HG03342 (cell line): ENCODE measurements at regions not wholly inside any gene's neighbourhood (a gene's known extent, or its start where the extent isn't known, plus 50 kb on each side); places are given as distances from the start of the nearest gene placed in this dataset.
"Not testable (repeated sequence)": the region's sequence is repeated elsewhere in the genome, so short reads cannot be mapped to it uniquely, and the experiment has no call there.

Experiments
- ATAC-seq: cut with Tn5 transposase; IDR thresholded peaks from one replicate; pipeline ENCODE4 v1.9.1; 2021; ENCODE audit warnings: mild to moderate bottlenecking, moderate library complexity; ENCODE audit not compliant: unreplicated experiment

GRCh38 chr5:135279328-135279727, 119.7 kb downstream of the MACROH2A1 start:
- ATAC-seq: no peak

GRCh38 chr5:135276151-135276550, 122.9 kb downstream of the MACROH2A1 start:
- ATAC-seq: no peak

DNA sequence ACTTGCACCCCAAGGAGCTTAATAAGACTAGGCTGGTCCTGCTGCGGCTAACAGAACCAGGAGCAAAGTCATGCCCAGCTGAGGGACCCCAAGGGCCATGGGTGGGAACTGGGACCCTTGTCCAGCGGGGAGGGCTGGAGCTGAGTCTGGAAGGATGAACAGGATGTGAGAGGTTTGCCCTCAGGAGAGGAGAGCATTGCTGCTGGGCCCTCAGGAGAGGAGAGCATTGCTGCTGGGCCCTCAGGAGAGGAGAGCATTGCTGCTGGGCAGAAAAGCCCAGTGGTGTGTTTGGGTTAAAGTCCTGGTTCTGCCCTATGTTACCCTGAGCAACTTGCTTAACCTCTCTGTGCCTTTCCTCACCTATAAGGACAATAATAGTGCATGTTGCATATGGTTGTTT, 125.8 kb downstream of the MACROH2A1 start:
- no peak for ATAC-seq

GRCh38 chr5:135272311-135272805, 126.7 kb downstream of the MACROH2A1 start:
- ATAC-seq: no peak

- ATAC-seq: no peak
These were observed 127.3 kb downstream of the MACROH2A1 start for GRCh38 chr5:135271533-135272310.

GRCh38 chr5:135269931-135270421, 129.1 kb downstream of the MACROH2A1 start:
- ATAC-seq: no peak

- ATAC-seq: no peak
These were observed 129.8 kb downstream of the MACROH2A1 start for GRCh38 chr5:135269199-135269598.

DNA sequence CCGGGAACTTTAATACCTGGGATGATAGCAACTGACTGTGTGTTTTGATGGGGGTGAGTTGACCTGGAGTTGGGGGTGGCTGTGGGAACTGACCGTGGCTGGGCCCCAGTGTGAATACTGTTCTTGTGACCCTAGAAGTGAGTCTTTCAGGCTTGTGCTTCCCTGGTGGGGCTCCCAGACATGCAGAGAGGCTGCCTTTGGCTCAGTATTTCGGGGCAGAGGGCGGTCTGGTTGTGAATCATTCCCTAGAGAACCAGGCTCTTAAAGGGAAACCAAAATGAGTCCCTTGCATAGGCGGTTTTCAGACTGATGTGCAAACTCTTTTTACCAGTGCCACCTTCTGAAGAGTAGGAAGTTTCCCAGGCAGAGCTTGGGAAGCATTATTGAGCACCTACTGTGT, 132.1 kb downstream of the MACROH2A1 start:
- ATAC-seq: no peak

GRCh38 chr5:135266303-135266635, 132.8 kb downstream of the MACROH2A1 start:
- ATAC-seq: no peak

- no peak for ATAC-seq
These were observed 133.3 kb downstream of the MACROH2A1 start for GRCh38 chr5:135265497-135266302.

GRCh38 chr5:135264451-135265440, 134.3 kb downstream of the MACROH2A1 start:
- ATAC-seq: no peak

DNA sequence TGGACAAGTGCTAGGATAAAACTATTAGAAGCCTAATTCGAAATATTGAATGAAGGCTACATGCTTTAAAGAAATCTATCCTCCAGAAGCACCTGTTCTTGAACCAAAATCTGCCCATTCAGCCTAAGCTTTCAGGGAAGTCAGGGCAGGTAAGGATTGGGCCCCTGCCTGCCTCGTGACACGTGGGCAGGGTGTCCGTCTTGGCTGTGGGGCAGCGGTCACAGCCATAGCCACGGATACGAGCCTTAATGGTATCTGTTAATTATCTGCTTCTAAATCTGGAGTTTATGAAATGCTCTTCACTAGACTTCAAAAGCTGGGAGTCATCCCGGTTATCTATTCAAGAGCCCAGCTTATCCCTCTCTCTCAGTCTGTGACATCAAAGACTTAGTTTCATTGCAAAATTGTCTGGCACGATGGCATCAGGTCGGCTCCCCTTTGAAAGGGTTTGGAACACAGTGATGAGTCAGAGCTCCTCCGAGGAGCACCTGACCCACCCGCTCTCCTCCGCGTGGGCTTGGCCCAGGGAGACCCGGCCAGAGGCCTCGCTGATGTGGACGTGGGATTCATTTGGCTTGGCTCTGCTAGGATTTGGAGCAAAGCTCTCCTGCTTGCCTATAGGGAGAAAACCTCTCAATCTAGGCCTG, 135.9 kb downstream of the MACROH2A1 start:
- ATAC-seq: no peak

DNA sequence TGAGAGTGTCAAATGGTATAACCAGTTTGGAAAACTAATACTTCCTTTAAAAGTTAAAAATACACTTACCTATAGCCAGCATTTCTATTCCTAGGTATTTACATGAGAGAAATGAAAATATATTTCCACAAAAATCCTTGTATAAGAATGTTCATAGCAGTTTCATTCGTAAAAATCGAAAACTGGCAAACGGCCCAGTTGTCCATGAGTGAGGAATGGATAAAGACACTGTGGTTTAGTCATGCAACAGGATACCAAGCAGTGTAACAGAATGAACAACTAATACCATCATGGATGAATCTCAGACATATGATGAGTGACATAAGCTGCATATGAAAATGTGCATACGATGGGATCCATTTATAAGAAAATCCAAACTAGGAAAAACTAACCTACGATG, 136.7 kb downstream of the MACROH2A1 start:
- no peak for ATAC-seq

DNA sequence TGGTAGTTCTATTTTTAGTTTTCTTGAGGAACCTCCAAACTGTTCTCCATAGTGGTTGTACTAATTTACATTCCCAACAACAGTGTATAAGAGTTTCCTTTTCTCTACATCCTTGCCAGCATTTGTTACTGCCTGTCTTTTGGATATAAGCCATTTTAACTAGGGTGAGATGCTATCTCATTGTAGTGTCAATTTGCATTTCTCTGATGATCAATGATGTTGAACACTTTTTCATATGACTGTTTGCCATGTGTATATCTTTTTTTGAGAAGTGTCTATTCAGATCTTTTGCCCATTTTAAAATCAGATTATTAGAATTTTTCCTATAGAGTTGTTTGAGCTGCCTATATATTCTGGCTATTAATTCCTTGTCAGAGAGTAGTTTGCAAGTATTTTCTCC, 138.9 kb downstream of the MACROH2A1 start:
- not testable (repeated sequence) for ATAC-seq

DNA sequence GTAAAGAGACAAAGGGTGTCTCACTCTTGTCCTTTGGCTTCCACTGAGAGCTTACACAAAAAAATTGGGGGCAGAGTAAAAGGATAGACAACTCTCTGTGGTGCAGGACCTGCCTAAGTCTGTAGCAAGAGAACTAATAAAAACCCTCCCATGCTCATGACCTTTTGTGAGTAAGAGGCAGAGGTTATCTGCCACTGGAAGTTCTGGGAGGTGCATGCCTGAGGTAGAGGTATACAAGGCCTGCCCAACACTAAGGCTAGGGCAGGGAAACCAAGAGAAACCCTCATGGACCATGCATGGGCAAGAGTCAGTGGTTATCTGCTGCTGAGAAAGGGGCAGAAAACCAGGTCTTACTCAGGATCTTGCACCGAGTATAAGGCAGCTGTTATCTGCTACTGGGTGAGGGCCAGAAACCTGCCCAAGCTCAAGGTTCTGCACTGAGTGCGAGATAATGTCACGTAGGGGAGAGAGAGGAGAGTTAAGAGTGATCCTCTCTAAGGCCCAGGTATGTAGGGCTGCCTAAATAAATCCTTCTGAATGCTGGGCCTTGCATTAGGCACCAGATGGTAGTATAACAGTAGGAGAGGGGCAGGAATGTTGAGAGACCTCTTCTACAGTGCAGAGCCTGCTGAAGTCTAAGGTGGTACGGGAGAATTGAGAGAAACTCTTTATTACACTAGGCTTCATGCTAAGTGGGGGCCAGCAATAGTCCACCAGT, 143.4 kb downstream of the MACROH2A1 start:
- ATAC-seq: no peak

GRCh38 chr5:135254183-135254582, 144.8 kb downstream of the MACROH2A1 start:
- no peak for ATAC-seq

DNA sequence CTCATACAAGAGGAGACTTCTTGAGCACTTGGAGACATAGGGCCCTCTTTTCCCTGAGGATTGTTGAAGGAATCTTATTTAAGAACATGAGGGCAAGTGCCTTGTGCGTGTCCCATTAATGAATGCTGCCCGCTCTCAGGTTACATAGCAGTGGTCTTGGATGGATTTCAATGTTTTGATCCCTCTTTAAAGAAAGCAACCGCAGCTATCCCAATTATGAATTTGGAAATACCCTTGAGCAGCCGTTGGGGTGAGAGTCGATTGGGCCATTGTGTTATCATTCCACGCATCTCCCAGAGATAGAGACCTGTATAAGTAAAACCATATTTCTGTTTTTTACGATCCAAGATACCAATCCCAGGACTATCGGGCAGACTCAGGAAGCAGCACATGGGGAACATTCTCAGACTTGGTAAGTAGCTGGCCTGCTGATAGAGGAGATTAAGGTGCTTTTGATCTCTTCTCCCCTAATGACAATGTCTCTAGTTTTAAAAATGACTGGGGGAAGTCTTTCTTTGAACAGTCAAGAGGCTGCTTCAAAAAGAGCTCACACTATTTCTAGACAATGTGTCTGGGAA, 145.3 kb downstream of the MACROH2A1 start:
- ATAC-seq: no peak

- ATAC-seq: no peak
These were observed 147.9 kb downstream of the MACROH2A1 start for GRCh38 chr5:135251093-135251492.

DNA sequence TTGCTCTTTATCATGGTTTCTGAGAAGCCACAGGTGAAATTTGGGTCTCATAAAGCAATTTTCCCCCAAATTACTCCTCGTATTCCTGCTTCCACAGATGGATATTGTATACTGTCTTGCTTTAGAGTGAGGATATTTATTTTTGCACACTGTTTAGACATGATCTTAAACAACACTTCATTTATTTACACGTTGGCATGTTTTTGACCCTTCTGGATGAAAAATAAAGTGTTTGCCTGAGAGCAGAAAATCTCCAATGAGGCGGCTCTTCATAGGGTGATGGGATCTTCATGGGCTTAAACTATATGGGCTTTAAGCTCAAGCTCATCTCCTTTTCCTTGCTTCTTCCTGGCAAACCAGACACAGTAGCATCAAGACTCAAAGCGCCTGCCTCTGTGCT, 148.4 kb downstream of the MACROH2A1 start:
- ATAC-seq: no peak
